ENCODE measurements at regions not wholly inside any gene's neighbourhood (a gene's known extent, or its start where the extent isn't known, plus 50 kb on each side); places are given as distances from the start of the nearest gene placed in this dataset.
"Not testable (repeated sequence)": the region's sequence is repeated elsewhere in the genome, so short reads cannot be mapped to it uniquely, and the experiment has no call there.

DNA sequence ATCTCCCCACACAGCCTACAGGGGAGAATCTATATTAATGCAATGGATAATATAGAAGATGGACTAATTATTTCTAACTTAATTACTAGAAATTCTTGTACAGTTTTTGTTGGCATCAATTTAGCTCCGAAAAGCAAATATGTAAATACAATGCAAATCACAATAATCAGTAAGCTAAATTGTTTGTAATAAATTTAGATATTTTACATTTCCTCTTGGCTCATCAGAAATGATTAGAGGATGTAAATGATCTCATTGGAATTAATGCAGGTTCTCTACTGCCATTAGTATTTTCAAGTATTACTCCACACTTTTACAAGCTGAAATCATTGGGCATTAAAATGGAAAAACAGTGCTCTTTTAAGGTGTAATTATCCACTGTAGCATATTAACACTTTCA lies 741.8 kb upstream of the MIR17HG start:
- no peaks in the 10 kb centered on the region for H3K4me1 ChIP-seq
- H3K27me3 ChIP-seq, result no peaks in the 10 kb centered on the region
- H3K36me3 ChIP-seq, result no peaks in the 10 kb centered on the region
- no peak for TF ChIP-seq POLR2A (IDR thresholded peaks at IDR 0.05)
- TF ChIP-seq POLR2AphosphoS5 (IDR thresholded peaks at IDR 0.05), result no peak
- TF ChIP-seq CTCF (IDR thresholded peaks at IDR 0.05), result no peak
- TF ChIP-seq EP300 (IDR thresholded peaks at IDR 0.05), result no peak
- 90 to 92% methylated on average over 1 of the region's 1 CpG for WGBS, 2 donors
- intact Hi-C loops (cut with DNase I), result no loop called here
- no peak for DNase-seq
- H3K4me3 ChIP-seq, result no peak overlapping the region
- H3K9me3 ChIP-seq, result no peaks in the 10 kb centered on the region
- H3K27ac ChIP-seq, result no peak overlapping the region

DNA sequence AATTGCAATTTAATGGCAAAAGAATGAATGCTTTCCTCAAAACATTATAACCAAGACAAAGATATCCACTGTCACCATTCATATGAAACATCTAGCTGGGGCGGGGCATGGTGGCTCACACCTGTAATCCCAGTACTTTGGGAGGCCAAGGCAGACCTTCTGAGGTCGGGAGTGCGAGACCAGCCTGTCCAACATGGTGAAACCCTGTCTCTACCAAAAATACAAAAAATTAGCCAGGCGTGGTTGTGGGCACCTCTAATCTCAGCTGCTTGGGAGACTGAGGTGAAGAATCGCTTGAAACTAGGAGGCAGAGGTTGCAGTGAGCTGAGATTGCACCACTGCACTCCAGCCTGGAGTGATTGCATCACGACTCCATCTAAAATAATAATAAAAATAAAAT lies 740.6 kb upstream of the MIR17HG start:
- H3K4me3 ChIP-seq; H3K27ac ChIP-seq; H3K4me1 ChIP-seq; intact Hi-C loops (cut with DNase I); H3K27me3 ChIP-seq; H3K9me3 ChIP-seq; DNase-seq; H3K36me3 ChIP-seq: not testable (repeated sequence)
- 88 to 89% methylated on average over 6 of the region's 6 CpGs for WGBS, 2 donors

- Histone ChIP-seq H3K36me3 (no peaks in the 10 kb centered on the region), H3K4me3 (no peak overlapping the region), H3K9me3 (no peaks in the 10 kb centered on the region), H3K27me3 (no peaks in the 10 kb centered on the region), H3K27ac (no peak overlapping the region), H3K4me1 (no peaks in the 10 kb centered on the region)
- TF ChIP-seq EP300 (IDR thresholded peaks at IDR 0.05) (no peak), CTCF (IDR thresholded peaks at IDR 0.05) (no peak), POLR2AphosphoS5 (IDR thresholded peaks at IDR 0.05) (no peak), POLR2A (IDR thresholded peaks at IDR 0.05) (no peak)
- no peak for DNase-seq
- WGBS, 2 donors, result 77 to 84% methylated on average over 2 of the region's 2 CpGs
- intact Hi-C loops (cut with DNase I), result no loop called here
These were observed 735.1 kb upstream of the MIR17HG start for GRCh38 chr13:90612391-90612790.

DNA sequence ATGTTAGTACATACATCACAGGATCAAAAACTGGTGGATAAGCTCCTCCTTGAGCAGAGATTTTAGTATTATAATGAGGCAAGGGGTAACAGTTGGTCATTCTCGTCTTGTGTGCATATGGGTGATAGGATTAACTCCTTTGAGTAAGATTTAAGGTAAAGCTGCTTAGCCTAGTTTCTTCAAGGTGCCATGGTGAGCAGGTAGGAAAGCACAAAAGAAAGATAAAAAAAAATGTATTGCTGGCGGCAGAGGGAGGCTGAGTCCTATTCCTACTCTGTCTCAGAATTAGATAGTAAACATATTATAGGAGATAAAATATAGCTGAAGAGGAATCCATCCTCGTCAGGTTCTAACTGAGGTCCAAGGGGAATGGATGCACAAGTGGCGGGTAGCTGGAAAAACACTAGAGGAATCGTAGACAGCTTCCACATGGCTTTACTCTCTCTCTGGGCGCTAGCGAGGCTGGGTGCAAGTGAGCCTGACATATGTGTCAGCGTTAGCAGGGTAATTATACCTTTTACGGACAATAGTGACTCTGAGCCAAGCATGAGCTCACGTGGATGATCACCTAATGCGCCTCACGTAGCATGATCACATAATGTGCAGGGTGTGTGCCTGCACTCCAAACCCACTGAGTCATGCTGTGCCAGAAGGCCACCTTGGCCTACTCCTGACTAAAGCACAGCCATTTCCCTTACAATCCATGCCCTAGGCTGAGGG lies 734.3 kb upstream of the MIR17HG start:
- no peaks in the 10 kb centered on the region for H3K36me3 ChIP-seq
- no peaks in the 10 kb centered on the region for H3K4me1 ChIP-seq
- WGBS, 2 donors, result 89 to 92% methylated on average over 12 of the region's 12 CpGs
- H3K27me3 ChIP-seq, result no peaks in the 10 kb centered on the region
- DNase-seq, result no peak
- H3K9me3 ChIP-seq, result no peaks in the 10 kb centered on the region
- TF ChIP-seq POLR2A (IDR thresholded peaks at IDR 0.05) (no peak), POLR2AphosphoS5 (IDR thresholded peaks at IDR 0.05) (no peak), EP300 (IDR thresholded peaks at IDR 0.05) (no peak), CTCF (IDR thresholded peaks at IDR 0.05) (no peak)
- no peak overlapping the region for H3K27ac ChIP-seq
- no peak overlapping the region for H3K4me3 ChIP-seq
- intact Hi-C loops (cut with DNase I), result no loop called here

GRCh38 chr13:90615236-90615635 lies 732.3 kb upstream of the MIR17HG start:
- Histone ChIP-seq H3K4me1 (no peaks in the 10 kb centered on the region), H3K27ac (no peak overlapping the region), H3K9me3 (no peaks in the 10 kb centered on the region), H3K36me3 (no peaks in the 10 kb centered on the region), H3K4me3 (no peak overlapping the region), H3K27me3 (no peaks in the 10 kb centered on the region)
- intact Hi-C loops (cut with DNase I), result no loop called here
- TF ChIP-seq POLR2AphosphoS5 (IDR thresholded peaks at IDR 0.05), result no peak
- WGBS, 2 donors, result 92 to 94% methylated on average over 6 of the region's 6 CpGs
- DNase-seq, result no peak

GRCh38 chr13:90615767-90616166 lies 731.7 kb upstream of the MIR17HG start:
- DNase-seq, result no peak
- H3K27ac ChIP-seq, result no peak overlapping the region
- H3K9me3 ChIP-seq, result no peaks in the 10 kb centered on the region
- no peaks in the 10 kb centered on the region for H3K4me1 ChIP-seq
- no peak overlapping the region for H3K4me3 ChIP-seq
- TF ChIP-seq POLR2A (IDR thresholded peaks at IDR 0.05) (no peak), CTCF (IDR thresholded peaks at IDR 0.05) (no peak), EP300 (IDR thresholded peaks at IDR 0.05) (no peak), POLR2AphosphoS5 (IDR thresholded peaks at IDR 0.05) (no peak)
- no peaks in the 10 kb centered on the region for H3K36me3 ChIP-seq
- no peaks in the 10 kb centered on the region for H3K27me3 ChIP-seq
- intact Hi-C loops (cut with DNase I), result no loop called here
- WGBS, 2 donors, result 78 to 85% methylated on average over 5 of the region's 5 CpGs

Measured in sigmoid colon (tissue), 6 donors.